GM12865 (cell line): ENCODE measurements at regions not wholly inside any gene's neighbourhood (a gene's known extent, or its start where the extent isn't known, plus 50 kb on each side); places are given as distances from the start of the nearest gene placed in this dataset.

Source experiments
- DNase-seq: peaks from one replicate; pipeline ENCODE4 v3.0.0; 2010; ENCODE audit warnings: low read depth
- H3K4me3 ChIP-seq: 2 replicates; pipeline ENCODE4 v1.5.1; 2011; ENCODE audit warnings: mild to moderate bottlenecking, low read depth, low read length, control low read depth
- CTCF ChIP-seq: IDR thresholded peaks from 2 replicates; pipeline ENCODE4 v1.5.1; 2011; ENCODE audit warnings: low read length, control low read depth, low read depth, inconsistent platforms; ENCODE audit not compliant: insufficient read depth; ENCODE audit errors: missing control alignments

DNA sequence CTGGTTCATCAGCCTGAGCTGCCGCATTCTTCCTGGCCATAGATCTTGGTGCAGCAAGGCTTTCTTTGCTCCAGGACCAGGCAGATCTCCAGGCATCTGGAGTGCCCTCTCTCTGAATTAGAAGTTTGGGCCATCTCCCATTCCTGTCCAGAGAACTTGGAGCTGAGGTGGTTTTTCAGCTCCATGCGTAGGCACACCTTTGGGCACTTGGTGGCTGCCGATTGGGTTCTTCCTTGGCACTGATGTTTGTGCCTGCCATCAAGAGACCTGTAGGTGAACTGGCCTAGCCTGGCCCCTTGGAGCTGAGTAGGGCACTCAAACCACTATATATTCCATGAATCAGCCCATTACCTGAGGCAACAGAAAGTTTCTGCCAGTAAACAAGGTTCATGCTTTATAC, 206.0 kb upstream of the PCDH17 start:
- TF ChIP-seq CTCF, result no peak
- no peak overlapping the region for H3K4me3 ChIP-seq
- no peak for DNase-seq

DNA sequence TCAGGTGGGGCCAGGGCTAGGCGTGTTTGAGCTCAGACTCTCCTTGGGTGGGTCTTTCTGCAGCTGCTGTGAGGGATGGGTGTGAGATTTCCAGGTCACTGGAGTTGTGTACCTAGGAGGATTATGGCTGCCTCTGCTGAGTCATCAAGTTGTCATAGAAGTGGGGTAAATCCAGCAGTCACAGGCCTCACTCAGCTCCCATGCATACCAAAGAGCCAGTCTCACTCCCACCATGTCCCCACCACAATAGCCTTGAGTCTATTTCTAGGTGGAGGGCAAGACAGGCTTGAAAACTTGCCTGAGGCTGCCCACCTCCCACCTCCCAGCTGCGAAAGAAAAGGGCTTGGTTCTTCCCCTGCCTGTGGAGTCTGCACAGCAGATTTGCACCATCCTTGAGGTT, 194.0 kb upstream of the PCDH17 start:
- H3K4me3 ChIP-seq, result no peak overlapping the region
- DNase-seq, result no peak
- TF ChIP-seq CTCF, result no peak

GRCh38 chr13:57438072-57438471, 193.5 kb upstream of the PCDH17 start:
- no peak for DNase-seq
- TF ChIP-seq CTCF, result no peak
- H3K4me3 ChIP-seq, result no peak overlapping the region

DNA sequence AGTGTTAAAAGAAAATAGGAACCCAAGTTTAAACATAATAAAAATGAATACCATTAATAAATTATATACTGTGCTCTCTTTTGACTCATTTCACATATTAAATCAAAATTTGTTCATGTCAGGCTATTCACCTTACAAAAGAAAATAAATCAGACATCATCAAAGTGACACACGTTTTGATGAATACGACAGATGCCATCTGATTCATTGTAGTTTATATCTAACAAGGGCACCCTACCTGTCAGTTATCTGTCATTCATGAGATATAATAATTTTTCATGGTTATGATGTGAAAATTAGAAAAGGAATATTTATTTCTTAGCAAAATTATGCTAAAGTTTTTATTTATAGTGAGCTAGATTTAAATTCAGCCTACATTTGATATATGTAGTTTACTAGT, 188.1 kb upstream of the PCDH17 start:
- no peak for DNase-seq
- H3K4me3 ChIP-seq, result no peak overlapping the region
- TF ChIP-seq CTCF, result no peak

- TF ChIP-seq CTCF, result no peak
- H3K4me3 ChIP-seq, result no peak overlapping the region
- no peak for DNase-seq
Observed at GRCh38 chr13:57450356-57450755, 181.2 kb upstream of the PCDH17 start.

- DNase-seq, result no peak
Observed at GRCh38 chr13:57452228-57452627, 179.3 kb upstream of the PCDH17 start.

More at GRCh38 chr13:57452228-57452627, 179.3 kb upstream of the PCDH17 start:
- TF ChIP-seq CTCF, result no peak
- H3K4me3 ChIP-seq, result no peak overlapping the region
